Transverse colon (tissue), 4 donors: ENCODE measurements at regions not wholly inside any gene's neighbourhood (a gene's known extent, or its start where the extent isn't known, plus 50 kb on each side); places are given as distances from the start of the nearest gene placed in this dataset.

Source experiments
- DNase-seq: peaks from one replicate; pipeline ENCODE4 v3.0.0-alpha.2; 2019
- H3K27ac ChIP-seq, 4 donors: fragments of 200-600 bp; sonication (generic); 2 replicates each; pipeline ENCODE4 v1.5.1; 2016 to 2018; ENCODE audit warnings: inconsistent platforms in 4 of 4
- H3K27me3 ChIP-seq: fragments of 200-600 bp; sonication (generic); 2 replicates; pipeline ENCODE4 v1.5.1; 2017; ENCODE audit warnings: inconsistent platforms
- H3K36me3 ChIP-seq, 4 donors: fragments of 200-600 bp; sonication (generic); 2 replicates each; pipeline ENCODE4 v1.5.1; 2017 to 2019; ENCODE audit warnings: inconsistent platforms in 4 of 4
- H3K4me1 ChIP-seq, 4 donors: fragments of 200-600 bp; sonication (generic); 2 replicates each; pipeline ENCODE4 v1.5.1; 2017 to 2020; ENCODE audit warnings: inconsistent platforms in 4 of 4
- H3K4me3 ChIP-seq, 4 donors: fragments of 200-600 bp; sonication (generic); 1 replicate in 1 of 4; 2 replicates in 3 of 4; pipeline versions ENCODE4 v1.5.1 to v1.6.1; 2017 to 2019; ENCODE audit warnings: inconsistent platforms in 4 of 4
- H3K9me3 ChIP-seq, 2 donors: fragments of 200-600 bp; sonication (generic); 2 replicates each; pipeline ENCODE4 v1.5.1; 2017 to 2019; ENCODE audit warnings: inconsistent platforms in 2 of 2
- CTCF ChIP-seq, 5 experiments: fragments of 200-600 bp in 3 of 5; fragments of 450-650 bp in 2 of 5; sonication (generic) in 3 of 5; IDR thresholded peaks; 1 replicate in 2 of 5; 2 replicates in 3 of 5; pipeline ENCODE4 v1.5.1; 2016 to 2017; ENCODE audit warnings: antibody characterized with exemption in 5 of 5, inconsistent platforms in 3 of 5, mild to moderate bottlenecking in 2 of 5, moderate library complexity in 1 of 5
- EP300 ChIP-seq: sonication (generic); formaldehyde crosslinking; IDR thresholded peaks from one replicate; pipeline ENCODE4 v1.6.1; 2017; ENCODE audit warnings: antibody characterized with exemption, low read depth
- POLR2A ChIP-seq: fragments of 450-650 bp; IDR thresholded peaks from one replicate; pipeline ENCODE4 v1.6.1; 2016; ENCODE audit warnings: antibody characterized with exemption, mild to moderate bottlenecking, moderate library complexity
- POLR2AphosphoS5 ChIP-seq, 3 donors: sonication (generic); formaldehyde crosslinking; IDR thresholded peaks; one replicate each; pipeline ENCODE4 v1.6.1; 2016; ENCODE audit warnings: antibody characterized with exemption in 3 of 3
- WGBS, 2 donors: methylation state at CpG; one replicate each; pipeline ENCODE4 v1.1.5; 2018; ENCODE audit warnings: low coverage in 1 of 2; 5-methylcytosine and 5-hydroxymethylcytosine counted together
- in situ Hi-C, 4 donors: fragments of 200-750 bp; cut with MboI; loops; one replicate each; pipeline versions ENCODE4 v1.15.0 to v1.15.1; 2017; ENCODE audit warnings: low sequenced_read_pairs in 3 of 4, low pct_ligation_motif_present in 1 of 4, low pct_unique_long_range_greater_than_20kb in 1 of 4
- intact Hi-C: fragments of 100-400 bp; cut with DNase I; formaldehyde crosslinking; loops from one replicate; pipeline ENCODE4 v1.15.1; 2023; ENCODE audit warnings: low total_unique reads

- Histone ChIP-seq H3K4me1 (no peaks in the 10 kb centered on the region), H3K27ac (no peak overlapping the region), H3K9me3 (no peaks in the 10 kb centered on the region), H3K36me3 (no peaks in the 10 kb centered on the region), H3K4me3 (no peak overlapping the region), H3K27me3 (no peaks in the 10 kb centered on the region)
- no peak for DNase-seq
- in situ Hi-C loops: no loop called here
- 47% methylated on average over 1 of the region's 1 CpG; no CpG with 5 or more reads in 1 of the 2 donors for WGBS, 2 donors
- TF ChIP-seq POLR2A: no peak
- no peak for TF ChIP-seq CTCF (IDR thresholded peaks at IDR 0.05)
- TF ChIP-seq EP300: no peak
- TF ChIP-seq POLR2AphosphoS5 (IDR thresholded peaks at IDR 0.05): no peak
- intact Hi-C loops: no loop called here
Measured at GRCh38 chr3:35537265-35537664, 102.1 kb upstream of the ARPP21 start.

GRCh38 chr3:35544976-35545375 is 94.3 kb upstream of the ARPP21 start:
- DNase-seq: no peak
- intact Hi-C loops (no loop called here), in situ Hi-C loops (no loop called here)
- H3K9me3 ChIP-seq: no peaks in the 10 kb centered on the region
- WGBS, 2 donors: 33 to 61% methylated on average over 1 of the region's 1 CpG
- H3K27me3 ChIP-seq: no peaks in the 10 kb centered on the region
- no peak overlapping the region for H3K27ac ChIP-seq
- no peaks in the 10 kb centered on the region for H3K4me1 ChIP-seq
- TF ChIP-seq CTCF (IDR thresholded peaks at IDR 0.05): no peak
- TF ChIP-seq EP300: no peak
- no peak for TF ChIP-seq POLR2AphosphoS5 (IDR thresholded peaks at IDR 0.05)
- no peak for TF ChIP-seq POLR2A
- no peak overlapping the region for H3K4me3 ChIP-seq
- no peaks in the 10 kb centered on the region for H3K36me3 ChIP-seq

GRCh38 chr3:35549690-35550089 is 89.6 kb upstream of the ARPP21 start:
- no peak for DNase-seq
- Histone ChIP-seq H3K27ac (no peak overlapping the region), H3K9me3 (no peaks in the 10 kb centered on the region), H3K27me3 (no peaks in the 10 kb centered on the region), H3K36me3 (no peaks in the 10 kb centered on the region), H3K4me1 (no peaks in the 10 kb centered on the region), H3K4me3 (no peak overlapping the region)
- in situ Hi-C loops: no loop called here
- WGBS, 2 donors: 19% methylated on average over 1 of the region's 1 CpG; no CpG with 5 or more reads in 1 of the 2 donors
- intact Hi-C loops: no loop called here
- TF ChIP-seq CTCF (IDR thresholded peaks at IDR 0.05) (no peak), POLR2AphosphoS5 (IDR thresholded peaks at IDR 0.05) (no peak), EP300 (no peak), POLR2A (no peak)

- H3K27ac ChIP-seq: no peak overlapping the region
- no peak for DNase-seq
- in situ Hi-C loops: no loop called here
- H3K4me1 ChIP-seq: no peaks in the 10 kb centered on the region
- H3K27me3 ChIP-seq: no peaks in the 10 kb centered on the region
- intact Hi-C loops: no loop called here
- no peak for TF ChIP-seq CTCF (IDR thresholded peaks at IDR 0.05)
- no peak for TF ChIP-seq POLR2AphosphoS5 (IDR thresholded peaks at IDR 0.05)
- TF ChIP-seq POLR2A: no peak
- TF ChIP-seq EP300: no peak
- no peaks in the 10 kb centered on the region for H3K36me3 ChIP-seq
- H3K4me3 ChIP-seq: no peak overlapping the region
- WGBS, 2 donors: 88 to 92% methylated on average over 2 of the region's 2 CpGs
- no peaks in the 10 kb centered on the region for H3K9me3 ChIP-seq
Measured at GRCh38 chr3:35562141-35562540, 77.2 kb upstream of the ARPP21 start.
